Activated CD4-positive, alpha-beta T cell treated with anti-CD3 and anti-CD28 coated beads, Interleukin-10, Interleukin-2, amounts not matched to agents 100 ng/mL and 50 ng/mL, durations not matched to agents 16 hours and 8 hours (primary cell): ENCODE measurements at regions not wholly inside any gene's neighbourhood (a gene's known extent, or its start where the extent isn't known, plus 50 kb on each side); places are given as distances from the start of the nearest gene placed in this dataset.
"Not testable (repeated sequence)": the region's sequence is repeated elsewhere in the genome, so short reads cannot be mapped to it uniquely, and the experiment has no call there.

Experiments
- DNase-seq: peaks from one replicate; pipeline ENCODE4 v3.0.0-alpha.2; 2020

DNA sequence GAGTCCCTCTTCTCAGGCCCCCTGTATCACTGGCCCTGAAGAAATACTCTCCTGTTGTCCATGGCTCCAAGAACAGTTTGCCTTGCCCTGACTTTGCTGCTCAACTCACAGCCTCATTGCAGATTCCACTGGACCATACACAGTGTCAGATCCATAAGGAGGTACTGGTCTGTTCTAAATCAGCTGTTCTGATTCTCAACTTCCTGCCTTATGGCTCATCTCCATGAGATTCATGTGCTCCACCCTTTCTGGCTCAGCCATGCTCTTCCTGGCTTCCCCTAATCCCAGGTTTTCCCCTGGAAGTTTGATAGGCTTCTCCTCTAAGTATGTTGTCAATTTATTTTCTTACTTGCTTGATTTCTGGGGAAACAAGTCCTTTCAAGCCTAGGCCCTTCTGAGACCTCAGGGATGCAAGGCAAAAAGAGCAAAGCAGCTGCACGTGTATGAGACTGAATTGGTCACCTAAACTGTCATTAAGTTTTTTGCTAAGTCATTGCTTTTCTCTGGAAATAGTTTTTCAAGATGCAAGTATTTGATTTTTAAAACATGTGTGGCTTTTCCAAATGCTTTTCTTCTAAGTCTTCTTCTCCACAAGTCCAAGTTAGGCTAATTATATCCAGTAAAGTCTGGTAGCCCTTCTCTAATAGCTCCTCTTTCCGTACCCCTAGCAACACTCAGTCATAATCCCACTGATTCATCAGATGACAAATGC lies 1288.5 kb downstream of the RPIA start:
- DNase-seq: not testable (repeated sequence)

DNA sequence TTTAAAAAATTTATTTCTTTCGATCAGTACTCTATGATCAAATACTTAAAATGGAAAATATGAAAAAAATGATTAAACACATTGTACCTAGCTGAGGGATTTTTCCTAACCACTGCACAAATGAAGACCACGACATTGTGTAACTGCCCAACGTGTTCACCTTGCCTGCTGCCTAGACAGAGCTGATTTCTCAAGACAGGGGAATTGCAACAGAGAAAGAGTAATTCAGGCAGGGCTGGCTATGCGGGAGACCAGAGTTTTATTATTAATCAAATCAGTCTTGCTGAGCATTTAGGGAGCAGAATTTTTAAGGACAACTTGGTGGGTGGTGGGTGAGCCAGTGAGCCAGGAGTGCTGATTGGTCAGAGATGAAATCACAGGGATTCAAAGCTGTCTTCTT lies 1290.8 kb downstream of the RPIA start:
- DNase-seq: not testable (repeated sequence)

DNA sequence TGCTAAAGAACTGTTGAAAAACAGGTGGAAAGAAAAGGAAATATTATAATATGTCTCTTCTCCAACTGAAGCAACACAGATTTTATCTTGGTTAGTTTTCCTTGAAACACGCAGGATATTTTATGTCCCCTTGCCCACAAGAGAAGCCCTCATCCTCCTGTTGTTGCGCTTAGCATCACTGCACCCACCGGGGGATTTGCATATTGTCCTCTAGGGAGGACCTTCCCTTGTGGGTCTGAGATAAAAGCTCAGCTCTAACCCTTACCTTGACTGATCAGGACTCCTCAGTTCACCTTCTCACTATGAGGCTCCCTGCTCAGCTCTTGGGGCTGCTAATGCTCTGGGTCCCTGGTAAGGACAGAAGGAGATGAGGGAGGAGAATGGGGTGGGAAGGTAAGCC lies 1294.2 kb downstream of the RPIA start:
- DNase-seq: not testable (repeated sequence)

DNA sequence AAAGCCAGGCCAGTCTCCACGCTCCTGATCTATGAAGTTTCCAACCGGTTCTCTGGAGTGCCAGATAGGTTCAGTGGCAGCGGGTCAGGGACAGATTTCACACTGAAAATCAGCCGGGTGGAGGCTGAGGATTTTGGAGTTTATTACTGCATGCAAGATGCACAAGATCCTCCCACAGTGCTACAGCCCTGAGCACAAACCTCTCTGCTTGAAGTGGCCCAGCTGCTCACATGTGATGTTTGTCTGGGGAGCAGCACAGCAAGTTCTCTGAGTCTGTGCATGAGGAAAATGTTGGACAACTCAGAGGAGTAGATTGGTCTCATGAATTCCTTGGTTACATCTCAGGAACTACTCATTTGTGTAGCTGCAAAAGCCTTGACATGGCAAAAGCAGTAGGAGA lies 1295.1 kb downstream of the RPIA start:
- DNase-seq: not testable (repeated sequence)

- not testable (repeated sequence) for DNase-seq
Measured at GRCh38 chr2:89996779-89997178, 1305.3 kb downstream of the RPIA start.

DNA sequence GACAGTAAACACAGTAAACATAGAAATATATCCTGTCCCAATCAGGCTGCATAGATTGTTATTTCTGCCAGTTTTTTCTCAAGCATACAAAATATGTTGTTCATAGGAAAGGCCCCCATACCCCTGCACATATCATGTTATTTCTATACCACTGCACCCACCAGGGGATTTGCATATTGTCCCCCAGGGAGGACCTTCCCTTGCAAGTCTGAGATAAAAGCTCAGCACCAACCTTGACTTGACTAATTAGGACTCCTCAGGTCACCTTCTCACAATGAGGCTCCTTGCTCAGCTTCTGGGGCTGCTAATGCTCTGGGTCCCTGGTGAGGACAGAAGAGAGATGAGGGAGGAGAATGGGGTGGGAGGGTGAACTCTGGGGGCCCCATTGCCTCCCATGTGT lies 1313.1 kb downstream of the RPIA start:
- not testable (repeated sequence) for DNase-seq

DNA sequence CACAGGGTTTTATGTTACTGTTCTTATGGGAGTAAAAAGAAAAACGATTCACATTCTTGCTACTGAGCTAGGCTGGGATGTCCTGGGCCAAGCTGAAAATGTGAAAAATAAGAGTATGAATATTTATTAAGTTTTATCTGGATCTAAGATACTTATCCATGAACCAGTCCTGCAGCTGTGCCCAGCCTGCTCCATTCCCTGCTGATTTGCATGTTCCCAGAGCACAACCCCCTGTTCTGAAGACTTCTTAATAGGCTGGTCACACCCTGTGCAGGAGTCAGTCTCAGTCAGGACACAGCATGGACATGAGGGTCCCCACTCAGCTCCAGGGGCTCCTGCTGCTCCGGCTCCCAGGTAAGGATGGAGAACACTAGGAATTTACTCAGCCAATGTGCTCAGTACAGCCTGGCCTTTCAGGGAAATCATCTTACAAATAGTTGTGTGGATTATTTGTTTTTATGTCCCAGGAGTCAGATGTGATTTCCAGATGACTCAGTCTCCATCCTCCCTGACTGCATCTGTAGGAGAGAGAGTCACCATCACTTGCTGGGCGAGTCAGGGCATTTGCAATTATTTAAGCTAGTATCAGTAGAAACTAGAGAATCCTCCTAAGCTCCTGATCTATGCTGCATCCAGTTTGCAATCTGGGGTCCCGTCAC lies 1319.1 kb downstream of the RPIA start:
- not testable (repeated sequence) for DNase-seq

DNA sequence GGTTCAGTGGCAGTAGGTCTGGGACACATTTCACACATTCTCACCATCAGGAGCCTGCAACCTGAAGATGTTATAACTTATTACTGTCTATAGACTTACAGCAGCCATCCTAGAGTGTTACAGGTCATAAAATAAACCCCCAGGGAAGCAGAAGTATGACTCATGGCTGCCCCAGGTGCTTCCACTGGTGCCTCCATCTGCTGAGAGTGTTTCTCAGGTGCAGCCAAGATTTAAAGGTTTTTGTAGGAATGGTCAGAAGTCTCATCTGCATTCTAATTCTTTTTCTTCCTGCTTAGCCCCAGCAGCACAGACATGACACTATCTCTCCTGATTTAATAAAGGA lies 1319.6 kb downstream of the RPIA start:
- DNase-seq: not testable (repeated sequence)

DNA sequence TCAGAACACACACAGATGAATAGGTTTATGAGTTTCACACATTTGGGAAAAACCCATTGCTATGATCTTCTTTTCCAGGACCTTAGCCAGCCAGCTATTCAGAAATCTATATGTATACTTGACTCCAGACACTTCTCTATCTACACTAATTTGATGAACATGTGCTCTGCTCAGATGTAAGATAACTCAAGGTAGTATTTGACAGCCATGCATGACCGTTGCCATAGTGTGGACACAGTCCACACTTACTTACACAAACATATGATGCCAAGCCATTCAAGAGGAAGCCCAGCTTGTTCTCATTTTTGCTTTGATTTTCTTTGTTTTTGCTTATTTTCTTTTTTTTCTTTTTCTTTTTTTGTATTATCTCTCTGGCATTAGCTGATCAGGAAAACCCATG lies 1328.4 kb downstream of the RPIA start:
- DNase-seq: not testable (repeated sequence)

- DNase-seq: not testable (repeated sequence)
Measured at GRCh38 chr2:90021234-90021633, 1329.8 kb downstream of the RPIA start.

DNA sequence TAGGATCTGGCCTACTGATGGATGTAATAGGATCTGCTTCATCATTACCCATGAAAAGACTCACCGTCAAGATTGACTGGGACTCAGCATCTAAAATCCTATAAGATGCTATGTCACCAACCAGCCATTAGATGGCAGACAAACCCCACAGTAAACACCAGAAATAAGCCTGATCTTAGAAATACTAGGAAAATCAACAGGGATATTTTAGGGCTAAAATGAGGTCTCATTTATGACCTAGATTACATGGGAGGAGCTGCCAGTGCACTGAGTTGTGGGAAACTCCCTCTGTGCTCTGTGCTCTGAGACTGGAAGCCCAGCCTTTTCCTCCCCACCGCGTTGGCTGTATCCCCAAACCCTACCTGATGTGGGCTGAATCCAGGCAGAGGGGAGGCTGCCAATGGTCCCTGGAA lies 1335.8 kb downstream of the RPIA start:
- DNase-seq: not testable (repeated sequence)

DNA sequence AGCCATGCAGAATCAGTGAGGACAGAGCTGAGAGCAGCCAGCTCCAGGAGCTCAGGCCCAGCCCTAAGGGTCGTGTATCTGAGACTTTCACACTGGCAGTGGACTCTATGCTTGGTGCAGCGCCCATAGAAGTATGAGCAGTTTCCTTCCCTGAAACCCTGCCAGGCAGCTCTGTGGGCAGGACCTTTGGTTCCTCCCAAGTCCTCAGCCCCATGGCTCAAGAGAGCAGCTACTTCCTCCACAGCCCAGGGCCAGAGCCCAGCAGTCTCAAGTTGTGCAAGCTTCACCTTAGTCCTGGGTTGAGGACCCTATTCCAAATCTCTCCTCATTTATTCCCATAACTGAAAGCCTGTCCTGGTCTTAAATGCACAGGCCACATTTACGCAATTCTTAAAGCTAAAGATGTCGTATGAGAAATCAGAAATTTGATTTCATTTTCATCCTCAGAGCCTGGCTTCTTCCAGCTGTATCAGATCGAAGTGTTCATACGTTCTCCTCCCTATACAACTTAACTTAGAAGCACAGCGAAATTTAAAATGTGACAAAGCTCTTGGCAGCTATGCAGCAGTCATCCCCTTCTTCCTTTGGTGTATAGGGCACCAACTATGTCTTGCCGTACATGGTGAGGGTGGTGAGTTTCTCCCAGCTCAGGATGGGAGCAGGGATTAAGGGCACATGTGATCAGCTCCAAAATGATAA lies 1337.1 kb downstream of the RPIA start:
- not testable (repeated sequence) for DNase-seq

- not testable (repeated sequence) for DNase-seq
Measured at GRCh38 chr2:90029080-90029428, 1337.6 kb downstream of the RPIA start.

DNA sequence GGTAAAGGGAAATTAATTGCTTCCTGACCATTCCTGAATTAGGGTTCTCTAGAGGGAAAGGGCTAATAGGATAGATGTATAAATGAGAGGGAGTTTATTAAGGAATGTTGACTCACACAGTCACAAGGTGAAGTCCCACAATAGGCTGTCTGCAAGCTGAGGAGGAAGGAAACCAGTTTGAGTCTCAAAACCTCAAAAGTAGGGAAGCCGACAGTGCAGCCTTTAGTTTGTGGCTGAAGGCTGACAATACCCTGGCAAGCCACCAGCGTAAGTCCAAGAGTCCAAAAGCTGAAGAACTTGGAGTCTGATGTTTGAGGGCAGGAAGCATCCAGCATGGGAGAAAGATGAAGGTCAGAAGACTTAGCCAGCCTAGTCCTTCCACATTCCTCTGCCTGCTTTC lies 1340.8 kb downstream of the RPIA start:
- not testable (repeated sequence) for DNase-seq

DNA sequence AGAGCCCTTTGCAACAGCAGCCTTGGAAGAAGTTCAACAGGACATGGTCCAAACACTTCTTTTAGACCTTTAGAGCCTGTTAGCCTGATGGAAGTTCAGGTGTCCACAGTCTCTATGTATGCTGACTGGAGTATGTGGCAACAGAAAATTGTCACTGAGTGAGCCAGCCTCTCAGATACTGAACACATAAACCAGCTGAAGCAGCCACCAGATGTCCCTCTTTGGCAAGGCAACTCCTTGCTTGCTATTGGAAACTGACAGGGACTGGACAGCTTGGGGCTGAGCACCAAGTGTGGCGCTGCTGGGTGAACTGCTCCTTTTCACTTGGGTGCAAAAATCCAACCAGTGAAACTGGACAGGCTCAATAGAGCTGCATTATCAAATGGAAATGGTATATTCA lies 1344.9 kb downstream of the RPIA start:
- not testable (repeated sequence) for DNase-seq

GRCh38 chr2:90039093-90039492 lies 1347.6 kb downstream of the RPIA start:
- not testable (repeated sequence) for DNase-seq

DNA sequence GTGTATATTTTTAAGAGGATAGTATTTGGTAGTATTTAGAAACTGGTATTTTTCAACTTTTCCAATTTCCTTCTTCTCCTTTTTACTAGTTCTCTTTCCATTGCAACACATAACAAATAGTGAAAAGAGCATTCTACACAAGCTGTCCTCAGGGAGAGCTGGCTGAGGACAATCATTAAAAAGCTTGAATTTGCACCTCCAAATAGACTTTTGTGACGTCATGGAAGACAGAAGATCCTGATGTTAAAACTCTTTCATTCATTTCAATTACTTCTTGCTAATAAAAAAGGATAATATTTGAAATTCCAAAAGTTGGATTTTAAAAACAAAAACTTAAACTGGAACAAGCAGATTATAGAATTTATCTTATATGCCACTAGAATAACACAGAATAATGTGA lies 1356.3 kb downstream of the RPIA start:
- not testable (repeated sequence) for DNase-seq

DNA sequence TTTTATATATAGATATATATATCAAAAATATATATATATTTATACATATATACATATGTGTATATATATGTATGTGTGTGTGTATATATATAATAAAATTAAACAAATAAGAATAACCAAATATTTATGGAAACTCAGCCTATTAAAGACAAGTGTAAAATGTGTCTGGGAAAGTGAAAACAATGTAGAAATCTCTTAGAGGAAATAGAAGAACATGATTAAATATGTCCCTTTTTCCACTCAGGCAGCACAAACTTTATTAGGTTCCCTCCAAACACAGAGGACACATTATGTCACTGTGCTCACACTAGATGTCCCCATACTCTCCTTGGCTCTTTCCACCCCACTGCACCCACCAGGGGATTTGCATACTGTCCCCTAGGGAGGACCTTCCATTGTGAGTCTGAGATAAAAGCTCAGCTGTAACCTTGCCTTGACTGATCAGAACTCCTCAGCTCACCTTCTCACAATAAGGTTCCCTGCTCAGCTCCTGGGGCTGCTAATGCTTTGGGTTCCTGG lies 1360.7 kb downstream of the RPIA start:
- not testable (repeated sequence) for DNase-seq

GRCh38 chr2:90069290-90069894 lies 1377.9 kb downstream of the RPIA start:
- peak; percentile 33 for DNase-seq

DNA sequence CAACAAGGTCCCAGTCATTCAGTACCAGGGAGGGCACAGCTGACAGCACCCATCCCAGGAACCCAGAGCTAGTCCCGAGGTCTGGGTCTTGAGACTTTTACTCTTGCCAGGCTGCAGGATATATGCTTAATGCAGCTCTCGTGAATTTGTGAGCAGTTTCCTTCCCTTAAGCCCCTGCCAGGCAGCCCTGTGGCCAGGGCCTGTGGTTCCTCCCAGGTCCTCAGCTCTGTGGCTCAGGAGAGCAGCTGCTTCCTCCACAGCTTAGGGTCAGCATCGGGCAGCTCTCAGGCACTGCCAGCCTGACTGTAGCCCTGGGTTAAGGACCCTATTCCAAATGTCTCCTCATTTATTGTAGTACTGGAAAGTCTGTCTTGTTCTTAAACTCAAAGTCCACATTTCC lies 1384.8 kb downstream of the RPIA start:
- DNase-seq: no peak

DNA sequence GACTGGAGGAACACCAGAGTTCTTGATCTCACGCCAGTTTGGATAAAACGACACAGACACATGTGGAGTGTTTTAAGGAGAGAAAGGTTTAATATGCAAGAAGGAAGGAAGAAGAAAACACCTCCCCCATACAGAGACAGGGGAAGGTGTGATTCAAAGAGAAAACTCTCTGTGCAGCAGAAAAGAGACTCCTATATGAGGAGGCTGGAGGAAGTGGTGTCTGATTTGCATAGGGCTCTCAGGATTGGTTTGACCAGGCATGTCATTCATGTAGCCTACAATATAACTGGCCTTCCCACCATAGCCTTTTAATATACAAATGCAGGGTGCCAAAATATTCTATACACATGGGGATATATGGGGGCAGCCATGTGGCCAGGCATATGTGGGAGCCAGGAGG lies 1386.5 kb downstream of the RPIA start:
- DNase-seq: no peak

GRCh38 chr2:90079374-90079773 lies 1387.9 kb downstream of the RPIA start:
- DNase-seq: no peak

DNA sequence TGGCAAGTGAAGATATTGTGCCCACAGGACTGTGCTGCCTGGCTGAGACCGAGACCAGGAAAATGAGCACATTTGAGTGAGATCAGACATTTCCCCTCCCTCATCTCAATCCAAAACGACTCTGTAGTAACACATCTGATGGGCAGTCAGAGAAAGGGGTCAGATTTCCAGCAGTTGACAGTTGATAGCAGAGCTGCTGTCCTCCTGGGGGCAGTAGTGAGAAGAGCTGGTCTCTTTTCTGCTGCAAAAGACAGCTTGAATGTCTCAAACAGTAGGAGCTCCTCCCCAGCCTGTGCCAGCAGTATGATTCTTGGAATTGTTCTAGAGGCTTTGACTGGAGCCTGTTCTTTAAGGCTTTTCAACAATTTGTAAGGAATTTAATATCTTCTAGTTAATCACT lies 1396.3 kb downstream of the RPIA start:
- DNase-seq: peak; percentile 2
